Transverse colon (tissue), 4 donors: ENCODE measurements at regions not wholly inside any gene's neighbourhood (a gene's known extent, or its start where the extent isn't known, plus 50 kb on each side); places are given as distances from the start of the nearest gene placed in this dataset.

Experiments used
- DNase-seq: peaks from one replicate; pipeline ENCODE4 v3.0.0-alpha.2; 2019
- H3K27ac ChIP-seq, 4 donors: fragments of 200-600 bp; sonication (generic); 2 replicates each; pipeline ENCODE4 v1.5.1; 2016 to 2018; ENCODE audit warnings: inconsistent platforms in 4 of 4
- H3K27me3 ChIP-seq: fragments of 200-600 bp; sonication (generic); 2 replicates; pipeline ENCODE4 v1.5.1; 2017; ENCODE audit warnings: inconsistent platforms
- H3K36me3 ChIP-seq, 4 donors: fragments of 200-600 bp; sonication (generic); 2 replicates each; pipeline ENCODE4 v1.5.1; 2017 to 2019; ENCODE audit warnings: inconsistent platforms in 4 of 4
- H3K4me1 ChIP-seq, 4 donors: fragments of 200-600 bp; sonication (generic); 2 replicates each; pipeline ENCODE4 v1.5.1; 2017 to 2020; ENCODE audit warnings: inconsistent platforms in 4 of 4
- H3K4me3 ChIP-seq, 4 donors: fragments of 200-600 bp; sonication (generic); 1 replicate in 1 of 4; 2 replicates in 3 of 4; pipeline versions ENCODE4 v1.5.1 to v1.6.1; 2017 to 2019; ENCODE audit warnings: inconsistent platforms in 4 of 4
- H3K9me3 ChIP-seq, 2 donors: fragments of 200-600 bp; sonication (generic); 2 replicates each; pipeline ENCODE4 v1.5.1; 2017 to 2019; ENCODE audit warnings: inconsistent platforms in 2 of 2
- CTCF ChIP-seq, 5 experiments: fragments of 200-600 bp in 3 of 5; fragments of 450-650 bp in 2 of 5; sonication (generic) in 3 of 5; IDR thresholded peaks; 1 replicate in 2 of 5; 2 replicates in 3 of 5; pipeline ENCODE4 v1.5.1; 2016 to 2017; ENCODE audit warnings: antibody characterized with exemption in 5 of 5, inconsistent platforms in 3 of 5, mild to moderate bottlenecking in 2 of 5, moderate library complexity in 1 of 5
- EP300 ChIP-seq: sonication (generic); formaldehyde crosslinking; IDR thresholded peaks from one replicate; pipeline ENCODE4 v1.6.1; 2017; ENCODE audit warnings: antibody characterized with exemption, low read depth
- POLR2A ChIP-seq: fragments of 450-650 bp; IDR thresholded peaks from one replicate; pipeline ENCODE4 v1.6.1; 2016; ENCODE audit warnings: antibody characterized with exemption, mild to moderate bottlenecking, moderate library complexity
- POLR2AphosphoS5 ChIP-seq, 3 donors: sonication (generic); formaldehyde crosslinking; IDR thresholded peaks; one replicate each; pipeline ENCODE4 v1.6.1; 2016; ENCODE audit warnings: antibody characterized with exemption in 3 of 3
- WGBS, 2 donors: methylation state at CpG; one replicate each; pipeline ENCODE4 v1.1.5; 2018; ENCODE audit warnings: low coverage in 1 of 2; 5-methylcytosine and 5-hydroxymethylcytosine counted together
- in situ Hi-C, 4 donors: fragments of 200-750 bp; cut with MboI; loops; one replicate each; pipeline versions ENCODE4 v1.15.0 to v1.15.1; 2017; ENCODE audit warnings: low sequenced_read_pairs in 3 of 4, low pct_ligation_motif_present in 1 of 4, low pct_unique_long_range_greater_than_20kb in 1 of 4
- intact Hi-C: fragments of 100-400 bp; cut with DNase I; formaldehyde crosslinking; loops from one replicate; pipeline ENCODE4 v1.15.1; 2023; ENCODE audit warnings: low total_unique reads

- H3K9me3 ChIP-seq, result no peaks in the 10 kb centered on the region
- H3K4me1 ChIP-seq, result no peaks in the 10 kb centered on the region
- TF ChIP-seq POLR2AphosphoS5 (IDR thresholded peaks at IDR 0.05) (no peak), EP300 (no peak), POLR2A (no peak), CTCF (IDR thresholded peaks at IDR 0.05) (no peak)
- no peaks in the 10 kb centered on the region for H3K27me3 ChIP-seq
- DNase-seq, result no peak
- H3K36me3 ChIP-seq, result no peaks in the 10 kb centered on the region
- no peak overlapping the region for H3K27ac ChIP-seq
- intact Hi-C loops (no loop called here), in situ Hi-C loops (no loop called here)
- no peak overlapping the region for H3K4me3 ChIP-seq
- 80 to 83% methylated on average over 1 to 6 of the region's 6 CpGs for WGBS, 2 donors
Observed at GRCh38 chr5:171555160-171555559, 135.7 kb downstream of the FGF18 start.

GRCh38 chr5:171562822-171563221 is 143.4 kb downstream of the FGF18 start:
- Histone ChIP-seq H3K27me3 (no peaks in the 10 kb centered on the region), H3K36me3 (no peaks in the 10 kb centered on the region), H3K9me3 (no peaks in the 10 kb centered on the region), H3K4me3 (no peak overlapping the region), H3K27ac (no peak overlapping the region), H3K4me1 (no peaks in the 10 kb centered on the region)
- 69 to 84% methylated on average over 3 of the region's 3 CpGs for WGBS, 2 donors
- no peak for DNase-seq
- in situ Hi-C loops (no loop called here), intact Hi-C loops (no loop called here)
- TF ChIP-seq EP300 (no peak), POLR2A (no peak), POLR2AphosphoS5 (IDR thresholded peaks at IDR 0.05) (no peak), CTCF (IDR thresholded peaks at IDR 0.05) (no peak)

- intact Hi-C loops (no loop called here), in situ Hi-C loops (no loop called here)
- TF ChIP-seq POLR2AphosphoS5 (IDR thresholded peaks at IDR 0.05) (no peak), CTCF (IDR thresholded peaks at IDR 0.05) (no peak), POLR2A (no peak), EP300 (no peak)
- no peak for DNase-seq
- no peak overlapping the region for H3K27ac ChIP-seq
- no peaks in the 10 kb centered on the region for H3K4me1 ChIP-seq
- WGBS, 2 donors, result 57 to 74% methylated on average over 1 of the region's 1 CpG
- H3K4me3 ChIP-seq, result no peak overlapping the region
- H3K27me3 ChIP-seq, result no peaks in the 10 kb centered on the region
- H3K36me3 ChIP-seq, result no peaks in the 10 kb centered on the region
- H3K9me3 ChIP-seq, result peaks cover 7 to 8% of the 10 kb centered on the region in 2 donors
Observed at GRCh38 chr5:171568389-171568788, 148.9 kb downstream of the FGF18 start.

- no peak for TF ChIP-seq EP300
- TF ChIP-seq POLR2AphosphoS5 (IDR thresholded peaks at IDR 0.05), result no peak
- no peak for TF ChIP-seq CTCF (IDR thresholded peaks at IDR 0.05)
- TF ChIP-seq POLR2A, result no peak
- no peak for DNase-seq
- in situ Hi-C loops, result no loop called here
- 0 to 60% methylated on average over 1 of the region's 1 CpG for WGBS, 2 donors
- intact Hi-C loops, result no loop called here
- Histone ChIP-seq H3K27ac (no peak overlapping the region), H3K4me3 (no peak overlapping the region), H3K27me3 (no peaks in the 10 kb centered on the region), H3K9me3 (peaks cover 7 to 8% of the 10 kb centered on the region in 2 donors), H3K4me1 (no peaks in the 10 kb centered on the region), H3K36me3 (no peaks in the 10 kb centered on the region)
Observed at GRCh38 chr5:171569065-171569712, 149.7 kb downstream of the FGF18 start.
